Suprapubic skin (tissue), 3 donors: ENCODE measurements at regions not wholly inside any gene's neighbourhood (a gene's known extent, or its start where the extent isn't known, plus 50 kb on each side); places are given as distances from the start of the nearest gene placed in this dataset.

Experiments
- EP300 ChIP-seq: sonication (generic); formaldehyde crosslinking; IDR thresholded peaks from one replicate; pipeline ENCODE4 v1.6.1; 2017; ENCODE audit warnings: antibody characterized with exemption
- TF ChIP-seq, protein P1 (sequence below), 2 donors: fragments of 200-600 bp in 1 of 2; fragments of 450-650 bp in 1 of 2; sonication (generic) in 1 of 2; IDR thresholded peaks; one replicate each; pipeline ENCODE4 v1.5.1; 2016 to 2019; ENCODE audit warnings: antibody characterized with exemption in 2 of 2, mild to moderate bottlenecking in 1 of 2, moderate library complexity in 1 of 2

DNA sequence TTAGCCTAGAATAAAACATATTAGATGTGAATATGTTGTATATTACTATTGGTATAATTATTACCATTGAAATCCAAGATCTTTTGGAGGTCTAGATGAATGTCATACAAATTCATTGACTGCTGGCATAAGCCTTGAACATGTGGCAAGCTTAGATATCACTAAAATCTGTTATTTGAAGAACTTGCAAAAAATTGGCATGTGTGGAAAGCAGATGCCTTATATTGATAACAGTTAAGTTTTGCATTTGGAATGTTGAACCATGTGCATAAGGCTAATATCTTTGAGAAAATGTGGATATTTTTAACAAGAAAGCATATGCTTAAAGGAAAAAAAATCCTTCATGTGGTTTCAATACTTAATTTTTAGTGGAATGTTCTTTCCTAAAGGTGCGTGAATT lies 203.6 kb upstream of the PRICKLE1 start:
- TF ChIP-seq, protein P1, sequence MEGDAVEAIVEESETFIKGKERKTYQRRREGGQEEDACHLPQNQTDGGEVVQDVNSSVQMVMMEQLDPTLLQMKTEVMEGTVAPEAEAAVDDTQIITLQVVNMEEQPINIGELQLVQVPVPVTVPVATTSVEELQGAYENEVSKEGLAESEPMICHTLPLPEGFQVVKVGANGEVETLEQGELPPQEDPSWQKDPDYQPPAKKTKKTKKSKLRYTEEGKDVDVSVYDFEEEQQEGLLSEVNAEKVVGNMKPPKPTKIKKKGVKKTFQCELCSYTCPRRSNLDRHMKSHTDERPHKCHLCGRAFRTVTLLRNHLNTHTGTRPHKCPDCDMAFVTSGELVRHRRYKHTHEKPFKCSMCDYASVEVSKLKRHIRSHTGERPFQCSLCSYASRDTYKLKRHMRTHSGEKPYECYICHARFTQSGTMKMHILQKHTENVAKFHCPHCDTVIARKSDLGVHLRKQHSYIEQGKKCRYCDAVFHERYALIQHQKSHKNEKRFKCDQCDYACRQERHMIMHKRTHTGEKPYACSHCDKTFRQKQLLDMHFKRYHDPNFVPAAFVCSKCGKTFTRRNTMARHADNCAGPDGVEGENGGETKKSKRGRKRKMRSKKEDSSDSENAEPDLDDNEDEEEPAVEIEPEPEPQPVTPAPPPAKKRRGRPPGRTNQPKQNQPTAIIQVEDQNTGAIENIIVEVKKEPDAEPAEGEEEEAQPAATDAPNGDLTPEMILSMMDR (IDR thresholded peaks at IDR 0.05): no peak
- no peak for TF ChIP-seq EP300
